Thyroid gland (tissue), 4 donors: ENCODE measurements at regions not wholly inside any gene's neighbourhood (a gene's known extent, or its start where the extent isn't known, plus 50 kb on each side); places are given as distances from the start of the nearest gene placed in this dataset.

Experiments
- CTCF ChIP-seq, 6 experiments: fragments of 200-600 bp in 3 of 6; fragments of 450-650 bp in 3 of 6; sonication (generic) in 3 of 6; IDR thresholded peaks; one replicate each; pipeline ENCODE4 v1.5.1; 2016 to 2019; ENCODE audit warnings: antibody characterized with exemption in 6 of 6, mild to moderate bottlenecking in 2 of 6, inconsistent platforms in 1 of 6, moderate library complexity in 1 of 6
- POLR2A ChIP-seq, 2 donors: fragments of 450-650 bp; IDR thresholded peaks; one replicate each; pipeline ENCODE4 v1.6.1; 2017; ENCODE audit warnings: antibody characterized with exemption in 2 of 2, mild to moderate bottlenecking in 2 of 2, moderate library complexity in 1 of 2

DNA sequence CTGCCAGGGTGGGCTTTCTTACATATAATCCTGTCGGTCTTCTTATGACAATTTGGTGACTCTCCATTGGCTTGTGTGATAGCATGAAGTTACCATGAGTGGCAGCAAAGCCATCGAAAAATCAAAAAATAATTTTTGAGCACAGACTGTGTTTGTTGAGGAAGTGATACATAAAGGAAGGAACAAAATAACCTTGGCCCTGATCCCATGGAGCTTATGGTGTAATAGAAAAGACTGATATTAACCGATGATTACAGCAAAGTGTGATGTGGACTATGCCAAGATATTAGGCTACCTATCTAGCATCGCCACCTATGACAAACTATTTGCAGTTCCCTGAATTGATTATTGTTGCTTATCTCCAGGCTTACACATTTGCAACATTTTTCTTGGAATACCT, 383.2 kb downstream of the AEBP2 start:
- TF ChIP-seq CTCF (IDR thresholded peaks at IDR 0.05) (no peak), POLR2A (IDR thresholded peaks at IDR 0.05) (no peak)
